GM23338 (cell line): ENCODE measurements at regions not wholly inside any gene's neighbourhood (a gene's known extent, or its start where the extent isn't known, plus 50 kb on each side); places are given as distances from the start of the nearest gene placed in this dataset.

ENCODE experiments used
- ATAC-seq: fragments of 200-7000 bp; cut with Tn5 transposase; 3 replicates; pipeline ENCODE4 v1.9.1; 2020
- DNase-seq: peaks from one replicate; pipeline ENCODE4 v3.0.0-alpha.2; 2015; ENCODE audit warnings: low spot score
- H2AFZ ChIP-seq: fragments of 200-600 bp; sonication (generic); 2 replicates; pipeline ENCODE4 v1.8.0; 2016; ENCODE audit warnings: antibody characterized with exemption, mild to moderate bottlenecking, moderate library complexity
- H3F3A ChIP-seq: fragments of 200-600 bp; sonication (generic); replicated peaks from 2 replicates; pipeline ENCODE4 v1.8.0; 2017; ENCODE audit warnings: antibody characterized with exemption, mixed run types, low read depth
- H3K27ac ChIP-seq: fragments of 200-600 bp; sonication (generic); 2 replicates; pipeline ENCODE4 v1.6.1; 2016; ENCODE audit warnings: low read depth
- H3K27me3 ChIP-seq: fragments of 200-600 bp; sonication (generic); 2 replicates; pipeline ENCODE4 v1.8.0; 2016; ENCODE audit warnings: mild to moderate bottlenecking, mixed run types, moderate library complexity; ENCODE audit not compliant: insufficient read depth
- H3K36me3 ChIP-seq: fragments of 200-600 bp; sonication (generic); 2 replicates; pipeline ENCODE4 v1.8.0; 2016; ENCODE audit warnings: mild to moderate bottlenecking; ENCODE audit not compliant: insufficient read depth
- H3K4me1 ChIP-seq: fragments of 200-600 bp; sonication (generic); 2 replicates; pipeline ENCODE4 v1.8.0; 2016; ENCODE audit warnings: mild to moderate bottlenecking, moderate library complexity; ENCODE audit not compliant: insufficient read depth
- H3K4me2 ChIP-seq: fragments of 200-600 bp; sonication (generic); 2 replicates; pipeline ENCODE4 v1.7.1; 2017; ENCODE audit warnings: mixed run types
- H3K4me3 ChIP-seq: fragments of 200-600 bp; sonication (generic); 2 replicates; pipeline ENCODE4 v1.6.1; 2016; ENCODE audit warnings: mixed run types
- H3K79me2 ChIP-seq: fragments of 200-600 bp; sonication (generic); replicated peaks from 2 replicates; pipeline ENCODE4 v1.8.0; 2017; ENCODE audit warnings: mild to moderate bottlenecking; ENCODE audit not compliant: insufficient read depth
- H3K9me2 ChIP-seq: fragments of 200-600 bp; sonication (generic); 2 replicates; pipeline ENCODE4 v1.8.0; 2017; ENCODE audit not compliant: insufficient read depth
- H4K20me1 ChIP-seq: fragments of 200-600 bp; sonication (generic); replicated peaks from 2 replicates; pipeline ENCODE4 v1.8.0; 2017; ENCODE audit warnings: mild to moderate bottlenecking; ENCODE audit not compliant: insufficient read depth
- H3K27ac Mint-ChIP-seq: 2 replicates; pipeline ENCODE4 v1.8.0; 2020; ENCODE audit warnings: inconsistent platforms, mild to moderate bottlenecking, moderate library complexity, mixed read lengths
- H3K27me3 Mint-ChIP-seq: 3 replicates; pipeline ENCODE4 v1.8.0; 2022; ENCODE audit warnings: low read depth, mild to moderate bottlenecking, moderate library complexity, mixed read lengths, inconsistent platforms; ENCODE audit not compliant: insufficient read depth, poor library complexity
- H3K36me3 Mint-ChIP-seq: 3 replicates; pipeline ENCODE4 v1.8.0; 2021; ENCODE audit warnings: low read depth, mild to moderate bottlenecking, inconsistent platforms, moderate library complexity, mixed read lengths
- H3K4me1 Mint-ChIP-seq: 3 replicates; pipeline ENCODE4 v1.8.0; 2020; ENCODE audit warnings: mild to moderate bottlenecking, inconsistent platforms, mixed read lengths
- H3K4me3 Mint-ChIP-seq: 3 replicates; pipeline ENCODE4 v1.8.0; 2021; ENCODE audit warnings: moderate library complexity, mild to moderate bottlenecking, inconsistent platforms, mixed read lengths
- H3K9me3 Mint-ChIP-seq: 3 replicates; pipeline ENCODE4 v1.8.0; 2020; ENCODE audit warnings: moderate library complexity, mild to moderate bottlenecking, inconsistent platforms, mixed read lengths
- CTCF ChIP-seq, 2 experiments: fragments of 200-600 bp in 1 of 2; sonication (generic) in 1 of 2; conservative IDR thresholded peaks; 2 replicates each; pipeline versions ENCODE4 v1.5.1 to v1.6.1; 2016 to 2017; ENCODE audit warnings: antibody characterized with exemption in 2 of 2, low read depth in 2 of 2, mild to moderate bottlenecking in 2 of 2, moderate library complexity in 1 of 2
- EZH2 ChIP-seq: fragments of 200-600 bp; sonication (generic); IDR thresholded peaks from one replicate; pipeline ENCODE4 v1.8.0; 2017; ENCODE audit warnings: antibody characterized with exemption, mild to moderate bottlenecking, low read depth; ENCODE audit not compliant: unreplicated experiment
- EZH2phosphoT487 ChIP-seq: fragments of 200-600 bp; sonication (generic); IDR thresholded peaks from one replicate; pipeline ENCODE4 v1.8.1; 2018; ENCODE audit warnings: antibody characterized with exemption; ENCODE audit not compliant: unreplicated experiment
- JUNB ChIP-seq: IDR thresholded peaks from one replicate; pipeline ENCODE4 v1.6.1; 2016; ENCODE audit warnings: antibody characterized with exemption; ENCODE audit not compliant: unreplicated experiment
- NANOG ChIP-seq: IDR thresholded peaks from 2 replicates; pipeline ENCODE4 v1.6.1; 2016; ENCODE audit warnings: antibody characterized with exemption, borderline replicate concordance
- POLR2AphosphoS5 ChIP-seq: IDR thresholded peaks from 2 replicates; pipeline ENCODE4 v1.6.1; 2016; ENCODE audit warnings: antibody characterized with exemption, low read depth
- REST ChIP-seq: IDR thresholded peaks from one replicate; pipeline ENCODE4 v1.6.1; 2018; ENCODE audit warnings: antibody characterized with exemption; ENCODE audit not compliant: unreplicated experiment
- ZNF114 ChIP-seq: fragments of 250-450 bp; sonication (Bioruptor Pico); IDR thresholded peaks from 2 replicates; pipeline ENCODE4 v1.5.0; 2020; ENCODE audit warnings: mild to moderate bottlenecking, moderate library complexity
- ZNF331 ChIP-seq: fragments of 250-450 bp; sonication (Bioruptor Pico); IDR thresholded peaks from 2 replicates; pipeline ENCODE4 v1.5.0; 2020; ENCODE audit warnings: low read depth, mild to moderate bottlenecking, moderate library complexity
- ZNF462 ChIP-seq: fragments of 250-450 bp; sonication (Bioruptor Pico); IDR thresholded peaks from 2 replicates; pipeline ENCODE4 v1.5.0; 2020; ENCODE audit warnings: mild to moderate bottlenecking, moderate library complexity

- Histone ChIP-seq H3K27me3 (no peaks in the 10 kb centered on the region), H2AFZ (no peak overlapping the region), H4K20me1 (no peaks in the 10 kb centered on the region), H3K4me2 (no peak overlapping the region), H3K4me1 (no peaks in the 10 kb centered on the region), H3F3A (no peaks in the 10 kb centered on the region), H3K27ac (no peak overlapping the region), H3K79me2 (no peaks in the 10 kb centered on the region), H3K9me2 (no peaks in the 10 kb centered on the region), H3K36me3 (no peaks in the 10 kb centered on the region), H3K4me3 (no peak overlapping the region)
- no peak overlapping the region for H3K4me3 Mint-ChIP-seq
- peaks cover 18% of the 10 kb centered on the region for H3K27me3 Mint-ChIP-seq
- H3K4me1 Mint-ChIP-seq, result peaks cover 20% of the 10 kb centered on the region
- DNase-seq (no peak), ATAC-seq (no peak)
- no peaks in the 10 kb centered on the region for H3K36me3 Mint-ChIP-seq
- H3K27ac Mint-ChIP-seq, result no peak overlapping the region
- H3K9me3 Mint-ChIP-seq, result no peaks in the 10 kb centered on the region
- TF ChIP-seq ZNF462 (CRISPR knock-in tag) (no peak), EZH2phosphoT487 (no peak), POLR2AphosphoS5 (no peak), REST (no peak), ZNF331 (no peak), EZH2 (no peak), NANOG (no peak), ZNF114 (CRISPR knock-in tag) (no peak), JUNB (no peak), CTCF (conservative IDR thresholded peaks at IDR 0.05; ENCODE audit: low read depth in 2 of 2) (no peak)
These were observed 241.8 kb downstream of the RBFOX3 start for GRCh38 chr17:79369001-79369400.
